Uterus (tissue), 3 donors: ENCODE measurements at regions not wholly inside any gene's neighbourhood (a gene's known extent, or its start where the extent isn't known, plus 50 kb on each side); places are given as distances from the start of the nearest gene placed in this dataset.
A peak's percentile ranks its signal among the peaks of the same experiment; 100 is the strongest.

Experiments used
- DNase-seq, 2 donors: peaks; one replicate each; pipeline ENCODE4 v3.0.0-alpha.2; 2019 to 2020
- H3K27ac ChIP-seq, 2 donors: fragments of 200-600 bp; sonication (generic); 1 replicate in 1 of 2; 2 replicates in 1 of 2; pipeline ENCODE4 v1.5.1; 2016 to 2018
- H3K27me3 ChIP-seq, 2 donors: fragments of 200-600 bp; sonication (generic); one replicate each; pipeline ENCODE4 v1.5.1; 2018 to 2019; ENCODE audit warnings: control low read depth in 1 of 2
- H3K36me3 ChIP-seq, 2 donors: fragments of 200-600 bp; sonication (generic); one replicate each; pipeline ENCODE4 v1.5.1; 2019; ENCODE audit warnings: control low read depth in 1 of 2
- H3K4me1 ChIP-seq, 2 donors: fragments of 200-600 bp; sonication (generic); one replicate each; pipeline ENCODE4 v1.5.1; 2018 to 2019; ENCODE audit warnings: control low read depth in 1 of 2
- H3K4me3 ChIP-seq, 2 donors: fragments of 200-600 bp; sonication (generic); 1 replicate in 1 of 2; 2 replicates in 1 of 2; pipeline ENCODE4 v1.5.1; 2018 to 2019; ENCODE audit warnings: mild to moderate bottlenecking in 1 of 2
- H3K9me3 ChIP-seq, 2 donors: fragments of 200-600 bp; sonication (generic); one replicate each; pipeline ENCODE4 v1.5.1; 2019; ENCODE audit warnings: control low read depth in 1 of 2
- CTCF ChIP-seq, 4 experiments: fragments of 200-600 bp in 2 of 4; fragments of 450-650 bp in 2 of 4; sonication (generic) in 2 of 4; IDR thresholded peaks; one replicate each; pipeline ENCODE4 v1.5.1; 2016 to 2019; ENCODE audit warnings: antibody characterized with exemption in 4 of 4, mild to moderate bottlenecking in 2 of 4, moderate library complexity in 1 of 4
- POLR2A ChIP-seq, 2 donors: fragments of 450-650 bp; IDR thresholded peaks; one replicate each; pipeline ENCODE4 v1.6.1; 2016; ENCODE audit warnings: antibody characterized with exemption in 2 of 2, mild to moderate bottlenecking in 1 of 2, moderate library complexity in 1 of 2
- intact Hi-C: fragments of 100-400 bp; cut with DNase I; formaldehyde crosslinking; loops from one replicate; pipeline ENCODE4 v1.15.1; 2023; ENCODE audit warnings: low total_unique reads
- donor health status: DM: yes; HTN: yes; CAD: no.

GRCh38 chr4:86493460-86493859 lies 100.7 kb upstream of the PTPN13 start:
- H3K27me3 ChIP-seq, result no peaks in the 10 kb centered on the region
- H3K4me1 ChIP-seq, result no peaks in the 10 kb centered on the region
- intact Hi-C loops, result no loop called here
- TF ChIP-seq POLR2A (IDR thresholded peaks at IDR 0.05), result no peak
- TF ChIP-seq CTCF (IDR thresholded peaks at IDR 0.05), result no peak
- H3K27ac ChIP-seq, result no peak overlapping the region
- no peak overlapping the region for H3K4me3 ChIP-seq
- H3K36me3 ChIP-seq, result no peaks in the 10 kb centered on the region
- no peak for DNase-seq
- no peaks in the 10 kb centered on the region for H3K9me3 ChIP-seq

- Histone ChIP-seq H3K27me3 (no peaks in the 10 kb centered on the region), H3K36me3 (no peaks in the 10 kb centered on the region), H3K9me3 (no peaks in the 10 kb centered on the region), H3K27ac (no peak overlapping the region), H3K4me1 (no peaks in the 10 kb centered on the region), H3K4me3 (no peak overlapping the region)
- DNase-seq, result peak; percentile 34 to 45
- intact Hi-C loops, result loop anchor here (5.0 kb wide), 1 partner anchor 401 kb away; no protein-coding TSS in a partner anchor
- peak; percentile 72 to 86 (median 82) for TF ChIP-seq CTCF (IDR thresholded peaks at IDR 0.05)
- no peak for TF ChIP-seq POLR2A (IDR thresholded peaks at IDR 0.05)
Measured at GRCh38 chr4:86496094-86497080, 97.7 kb upstream of the PTPN13 start.

- DNase-seq, result no peak
- Histone ChIP-seq H3K4me3 (no peak overlapping the region), H3K4me1 (no peaks in the 10 kb centered on the region), H3K27ac (no peak overlapping the region), H3K27me3 (no peaks in the 10 kb centered on the region), H3K9me3 (no peaks in the 10 kb centered on the region), H3K36me3 (no peaks in the 10 kb centered on the region)
- TF ChIP-seq POLR2A (IDR thresholded peaks at IDR 0.05) (no peak), CTCF (IDR thresholded peaks at IDR 0.05) (no peak)
- intact Hi-C loops, result loop anchor here (5.0 kb wide), 1 partner anchor 400 kb away; no protein-coding TSS in a partner anchor
Measured at GRCh38 chr4:86497131-86497530, 97.0 kb upstream of the PTPN13 start.

- Histone ChIP-seq H3K4me3 (no peak overlapping the region), H3K27ac (no peak overlapping the region), H3K27me3 (no peaks in the 10 kb centered on the region), H3K9me3 (no peaks in the 10 kb centered on the region), H3K4me1 (no peaks in the 10 kb centered on the region), H3K36me3 (no peaks in the 10 kb centered on the region)
- no peak for DNase-seq
- intact Hi-C loops, result loop anchor here (5.0 kb wide), 1 partner anchor 399 kb away; no protein-coding TSS in a partner anchor
- peak; percentile 70 to 79 (median 70) for TF ChIP-seq CTCF (IDR thresholded peaks at IDR 0.05)
- no peak for TF ChIP-seq POLR2A (IDR thresholded peaks at IDR 0.05)
Measured at GRCh38 chr4:86497980-86498862, 95.9 kb upstream of the PTPN13 start.
